Sciatic nerve (tissue), 2 donors: ENCODE measurements at regions not wholly inside any gene's neighbourhood (a gene's known extent, or its start where the extent isn't known, plus 50 kb on each side); places are given as distances from the start of the nearest gene placed in this dataset.
"Not testable (repeated sequence)": the region's sequence is repeated elsewhere in the genome, so short reads cannot be mapped to it uniquely, and the experiment has no call there.

Source experiments
- ATAC-seq: fragments of 200-7000 bp; cut with Tn5 transposase; one replicate; pipeline ENCODE4 v1.9.1; 2020; ENCODE audit warnings: mild to moderate bottlenecking, moderate library complexity
- DNase-seq: peaks from one replicate; pipeline ENCODE4 v3.0.0-alpha.2; 2020; ENCODE audit warnings: low spot score
- intact Hi-C: fragments of 100-400 bp; cut with DNase I; formaldehyde crosslinking; loops from one replicate; pipeline ENCODE4 v1.14.2; 2022
- donor health status: DM: no; HTN: no; CAD: no.
- donor health status: DM: no; HTN: no; CAD: no.

- no peak for ATAC-seq
- intact Hi-C loops = no loop called here
- DNase-seq = no peak
Measured at GRCh38 chr3:191518861-191519260, 57.9 kb downstream of the PYDC2 start.

- no peak for ATAC-seq
- intact Hi-C loops = no loop called here
- DNase-seq = no peak
Measured at GRCh38 chr3:191521055-191521454, 60.1 kb downstream of the PYDC2 start.

- intact Hi-C loops = no loop called here
- DNase-seq (no peak), ATAC-seq (no peak)
Measured at GRCh38 chr3:191523148-191523547, 62.2 kb downstream of the PYDC2 start.

GRCh38 chr3:191528589-191528988 is 67.6 kb downstream of the PYDC2 start:
- intact Hi-C loops = no loop called here
- ATAC-seq (no peak), DNase-seq (no peak)

GRCh38 chr3:191529992-191530391 is 69.0 kb downstream of the PYDC2 start:
- no peak for DNase-seq
- ATAC-seq = no peak
- intact Hi-C loops = no loop called here

GRCh38 chr3:191531434-191531972 is 70.5 kb downstream of the PYDC2 start:
- ATAC-seq = no peak
- intact Hi-C loops = no loop called here

GRCh38 chr3:191543018-191543417 is 82.1 kb downstream of the PYDC2 start:
- intact Hi-C loops = no loop called here
- ATAC-seq (no peak), DNase-seq (no peak)

More at GRCh38 chr3:191531434-191531972, 70.5 kb downstream of the PYDC2 start:
- DNase-seq = no peak

GRCh38 chr3:191543897-191544296 is 82.9 kb downstream of the PYDC2 start:
- intact Hi-C loops = no loop called here
- ATAC-seq (no peak), DNase-seq (no peak)

- no peak for ATAC-seq
- no peak for DNase-seq
- intact Hi-C loops = no loop called here
Measured at GRCh38 chr3:191549357-191549756, 88.4 kb downstream of the PYDC2 start.

GRCh38 chr3:191555037-191555436 is 94.1 kb downstream of the PYDC2 start:
- intact Hi-C loops = no loop called here
- DNase-seq (no peak), ATAC-seq (no peak)

- intact Hi-C loops = no loop called here
- DNase-seq (no peak), ATAC-seq (no peak)
Measured at GRCh38 chr3:191557322-191557721, 96.4 kb downstream of the PYDC2 start.

- intact Hi-C loops = no loop called here
- ATAC-seq (no peak), DNase-seq (no peak)
Measured at GRCh38 chr3:191563722-191564121, 102.8 kb downstream of the PYDC2 start.

GRCh38 chr3:191566469-191566868 is 105.5 kb downstream of the PYDC2 start:
- intact Hi-C loops = no loop called here
- ATAC-seq = no peak
- no peak for DNase-seq

GRCh38 chr3:191568206-191568605 is 107.2 kb downstream of the PYDC2 start:
- no peak for ATAC-seq
- intact Hi-C loops = no loop called here

GRCh38 chr3:191592105-191592504 is 131.1 kb downstream of the PYDC2 start:
- DNase-seq (no peak), ATAC-seq (no peak)
- intact Hi-C loops = no loop called here

More at GRCh38 chr3:191568206-191568605, 107.2 kb downstream of the PYDC2 start:
- no peak for DNase-seq

- intact Hi-C loops = no loop called here
- no peak for ATAC-seq
- no peak for DNase-seq
Measured at GRCh38 chr3:191593486-191593885, 132.5 kb downstream of the PYDC2 start.

- ATAC-seq, DNase-seq, intact Hi-C loops: not testable (repeated sequence)
Measured at GRCh38 chr3:191615511-191615910, 154.5 kb downstream of the PYDC2 start.

GRCh38 chr3:191624299-191624698 is 163.3 kb downstream of the PYDC2 start:
- DNase-seq (no peak), ATAC-seq (no peak)
- intact Hi-C loops = no loop called here

- ATAC-seq = no peak
- intact Hi-C loops = no loop called here
- DNase-seq = no peak
Measured at GRCh38 chr3:191627064-191627463, 166.1 kb downstream of the PYDC2 start.

GRCh38 chr3:191628571-191628970 is 167.6 kb downstream of the PYDC2 start:
- DNase-seq (no peak), ATAC-seq (no peak)
- intact Hi-C loops = no loop called here

GRCh38 chr3:191631496-191631895 is 170.5 kb downstream of the PYDC2 start:
- intact Hi-C loops = no loop called here
- no peak for ATAC-seq

GRCh38 chr3:191634902-191635301 is 173.9 kb downstream of the PYDC2 start:
- DNase-seq = no peak
- ATAC-seq = no peak
- intact Hi-C loops = no loop called here

More at GRCh38 chr3:191631496-191631895, 170.5 kb downstream of the PYDC2 start:
- no peak for DNase-seq
